ENCODE measurements at regions not wholly inside any gene's neighbourhood (a gene's known extent, or its start where the extent isn't known, plus 50 kb on each side); places are given as distances from the start of the nearest gene placed in this dataset.
A peak's percentile ranks its signal among the peaks of the same experiment; 100 is the strongest.

GRCh38 chr13:25034173-25034572, 61.8 kb upstream of the PABPC3 start:
- H2AFZ ChIP-seq (ENCODE audit: low read depth, low read length): no peak overlapping the region
- H3K27me3 ChIP-seq (ENCODE audit: control insufficient read depth in 1 of 2, insufficient read depth in 1 of 2, low read length in 2 of 2): peaks cover 10 to 45% of the 10 kb centered on the region in 2 experiments
- no peaks in the 10 kb centered on the region for H3K36me3 ChIP-seq (ENCODE audit: control insufficient read depth in 1 of 2, insufficient read depth in 2 of 2, low read depth in 1 of 2, low read length in 2 of 2)
- H2BK12ac ChIP-seq (ENCODE audit: low read length in 2 of 2): no peak overlapping the region
- H3K79me1 ChIP-seq (replicated peaks; ENCODE audit: low read length, poor library complexity, severe bottlenecking): no peaks in the 10 kb centered on the region
- H3K14ac ChIP-seq (ENCODE audit: low read length in 2 of 2): no peak overlapping the region
- DNase-seq: no peak
- H3K4ac ChIP-seq (ENCODE audit: low read depth in 1 of 2, low read length in 2 of 2): no peak overlapping the region
- no peak overlapping the region for H2BK120ac ChIP-seq (ENCODE audit: low read depth, low read length)
- H4K8ac ChIP-seq (ENCODE audit: low read length): no peak overlapping the region
- no peak overlapping the region for H3K4me3 ChIP-seq (ENCODE audit: insufficient read depth in 1 of 2, low read depth in 1 of 2, low read length in 2 of 2)
- H3K9ac ChIP-seq (ENCODE audit: low read length): no peak overlapping the region
- H3K27ac ChIP-seq (ENCODE audit: low read length, poor library complexity, severe bottlenecking): no peak overlapping the region
- H3K23ac ChIP-seq (ENCODE audit: low read length in 2 of 2): no peak overlapping the region
- no peak overlapping the region for H2BK15ac ChIP-seq (ENCODE audit: low read depth, poor library complexity, severe bottlenecking)
- no peak overlapping the region for H2BK5ac ChIP-seq (ENCODE audit: low read depth, low read length, poor library complexity, severe bottlenecking)
- no peaks in the 10 kb centered on the region for H3K4me1 ChIP-seq (ENCODE audit: control insufficient read depth, insufficient read depth, low read depth, low read length)
- H3K4me2 ChIP-seq (ENCODE audit: low read length, poor library complexity, severe bottlenecking): no peak overlapping the region
- WGBS: 95% methylated on average over 5 of the region's 5 CpGs
- H2AK5ac ChIP-seq (ENCODE audit: low read length, severe bottlenecking): no peak overlapping the region
- H3K9me3 ChIP-seq (ENCODE audit: control insufficient read depth, low read length): no peaks in the 10 kb centered on the region
- H4K91ac ChIP-seq (ENCODE audit: low read length): no peak overlapping the region
- H3K18ac ChIP-seq (ENCODE audit: low read depth in 1 of 2, low read length in 2 of 2): no peak overlapping the region

- 36% methylated on average over 12 of the region's 12 CpGs for WGBS
- Histone ChIP-seq H4K91ac (ENCODE audit: low read length) (no peak overlapping the region), H3K36me3 (ENCODE audit: control insufficient read depth in 1 of 2, insufficient read depth in 2 of 2, low read depth in 1 of 2, low read length in 2 of 2) (no peaks in the 10 kb centered on the region), H3K4me1 (ENCODE audit: control insufficient read depth, insufficient read depth, low read depth, low read length) (no peaks in the 10 kb centered on the region), H3K14ac (ENCODE audit: low read length in 2 of 2) (no peak overlapping the region), H3K9ac (ENCODE audit: low read length) (no peak overlapping the region), H3K18ac (ENCODE audit: low read depth in 1 of 2, low read length in 2 of 2) (no peak overlapping the region), H3K4me2 (ENCODE audit: low read length, poor library complexity, severe bottlenecking) (no peak overlapping the region), H2BK15ac (ENCODE audit: low read depth, poor library complexity, severe bottlenecking) (no peak overlapping the region), H3K27me3 (ENCODE audit: control insufficient read depth in 1 of 2, insufficient read depth in 1 of 2, low read length in 2 of 2) (peaks cover 27 to 60% of the 10 kb centered on the region in 2 experiments), H3K79me1 (replicated peaks; ENCODE audit: low read length, poor library complexity, severe bottlenecking) (no peaks in the 10 kb centered on the region), H3K23ac (ENCODE audit: low read length in 2 of 2) (no peak overlapping the region), H2AK5ac (ENCODE audit: low read length, severe bottlenecking) (no peak overlapping the region), H2BK5ac (ENCODE audit: low read depth, low read length, poor library complexity, severe bottlenecking) (no peak overlapping the region), H3K4me3 (ENCODE audit: insufficient read depth in 1 of 2, low read depth in 1 of 2, low read length in 2 of 2) (no peak overlapping the region), H3K4ac (ENCODE audit: low read depth in 1 of 2, low read length in 2 of 2) (no peak overlapping the region), H3K9me3 (ENCODE audit: control insufficient read depth, low read length) (no peaks in the 10 kb centered on the region), H3K27ac (ENCODE audit: low read length, poor library complexity, severe bottlenecking) (no peak overlapping the region), H4K8ac (ENCODE audit: low read length) (no peak overlapping the region), H2BK120ac (ENCODE audit: low read depth, low read length) (no peak overlapping the region), H2BK12ac (ENCODE audit: low read length in 2 of 2) (no peak overlapping the region), H2AFZ (ENCODE audit: low read depth, low read length) (no peak overlapping the region)
- peak; percentile 65 for DNase-seq
Measured at GRCh38 chr13:25037057-25037813, 58.7 kb upstream of the PABPC3 start.

GRCh38 chr13:25042151-25042865, 53.6 kb upstream of the PABPC3 start:
- Histone ChIP-seq H2BK12ac (ENCODE audit: low read length in 2 of 2) (no peak overlapping the region), H2AK5ac (ENCODE audit: low read length, severe bottlenecking) (no peak overlapping the region), H3K23ac (ENCODE audit: low read length in 2 of 2) (no peak overlapping the region), H3K9me3 (ENCODE audit: control insufficient read depth, low read length) (no peaks in the 10 kb centered on the region), H2BK120ac (ENCODE audit: low read depth, low read length) (no peak overlapping the region), H3K27ac (ENCODE audit: low read length, poor library complexity, severe bottlenecking) (no peak overlapping the region), H2BK15ac (ENCODE audit: low read depth, poor library complexity, severe bottlenecking) (no peak overlapping the region), H3K4ac (ENCODE audit: low read depth in 1 of 2, low read length in 2 of 2) (no peak overlapping the region), H4K91ac (ENCODE audit: low read length) (no peak overlapping the region), H3K4me1 (ENCODE audit: control insufficient read depth, insufficient read depth, low read depth, low read length) (peaks cover 7% of the 10 kb centered on the region), H2AFZ (ENCODE audit: low read depth, low read length) (no peak overlapping the region), H4K8ac (ENCODE audit: low read length) (no peak overlapping the region), H3K27me3 (ENCODE audit: control insufficient read depth in 1 of 2, insufficient read depth in 1 of 2, low read length in 2 of 2) (peaks cover 58 to 81% of the 10 kb centered on the region in 2 experiments), H3K14ac (ENCODE audit: low read length in 2 of 2) (no peak overlapping the region), H3K4me3 (ENCODE audit: insufficient read depth in 1 of 2, low read depth in 1 of 2, low read length in 2 of 2) (no peak overlapping the region), H3K79me1 (replicated peaks; ENCODE audit: low read length, poor library complexity, severe bottlenecking) (no peaks in the 10 kb centered on the region), H3K36me3 (ENCODE audit: control insufficient read depth in 1 of 2, insufficient read depth in 2 of 2, low read depth in 1 of 2, low read length in 2 of 2) (no peaks in the 10 kb centered on the region), H3K18ac (ENCODE audit: low read depth in 1 of 2, low read length in 2 of 2) (no peak overlapping the region), H2BK5ac (ENCODE audit: low read depth, low read length, poor library complexity, severe bottlenecking) (no peak overlapping the region), H3K9ac (ENCODE audit: low read length) (no peak overlapping the region), H3K4me2 (ENCODE audit: low read length, poor library complexity, severe bottlenecking) (no peak overlapping the region)
- 83% methylated on average over 11 of the region's 11 CpGs for WGBS
- DNase-seq: no peak

- WGBS: 76% methylated on average over 6 of the region's 6 CpGs
- Histone ChIP-seq H2BK15ac (ENCODE audit: low read depth, poor library complexity, severe bottlenecking) (no peak overlapping the region), H2AK5ac (ENCODE audit: low read length, severe bottlenecking) (no peak overlapping the region), H3K9ac (ENCODE audit: low read length) (no peak overlapping the region), H3K36me3 (ENCODE audit: control insufficient read depth in 1 of 2, insufficient read depth in 2 of 2, low read depth in 1 of 2, low read length in 2 of 2) (no peaks in the 10 kb centered on the region), H3K27ac (ENCODE audit: low read length, poor library complexity, severe bottlenecking) (no peak overlapping the region), H3K4me3 (ENCODE audit: insufficient read depth in 1 of 2, low read depth in 1 of 2, low read length in 2 of 2) (no peak overlapping the region), H2BK5ac (ENCODE audit: low read depth, low read length, poor library complexity, severe bottlenecking) (no peak overlapping the region), H2AFZ (ENCODE audit: low read depth, low read length) (no peak overlapping the region), H3K27me3 (ENCODE audit: control insufficient read depth in 1 of 2, insufficient read depth in 1 of 2, low read length in 2 of 2) (peaks cover 72 to 87% of the 10 kb centered on the region in 2 experiments), H4K91ac (ENCODE audit: low read length) (no peak overlapping the region), H3K4me1 (ENCODE audit: control insufficient read depth, insufficient read depth, low read depth, low read length) (peaks cover 7% of the 10 kb centered on the region), H3K23ac (ENCODE audit: low read length in 2 of 2) (no peak overlapping the region), H3K79me1 (replicated peaks; ENCODE audit: low read length, poor library complexity, severe bottlenecking) (no peaks in the 10 kb centered on the region), H3K9me3 (ENCODE audit: control insufficient read depth, low read length) (no peaks in the 10 kb centered on the region), H4K8ac (ENCODE audit: low read length) (no peak overlapping the region), H3K4ac (ENCODE audit: low read depth in 1 of 2, low read length in 2 of 2) (no peak overlapping the region), H3K14ac (ENCODE audit: low read length in 2 of 2) (no peak overlapping the region), H3K18ac (ENCODE audit: low read depth in 1 of 2, low read length in 2 of 2) (no peak overlapping the region), H3K4me2 (ENCODE audit: low read length, poor library complexity, severe bottlenecking) (no peak overlapping the region), H2BK12ac (ENCODE audit: low read length in 2 of 2) (no peak overlapping the region), H2BK120ac (ENCODE audit: low read depth, low read length) (no peak overlapping the region)
- DNase-seq: no peak
Measured at GRCh38 chr13:25044071-25044470, 51.9 kb upstream of the PABPC3 start.
